K562 (cell line): ENCODE measurements at regions not wholly inside any gene's neighbourhood (a gene's known extent, or its start where the extent isn't known, plus 50 kb on each side); places are given as distances from the start of the nearest gene placed in this dataset.

Experiments used
- ATF7 ChIP-seq: fragments of 450-650 bp; IDR thresholded peaks from 2 replicates; pipeline ENCODE4 v1.7.1; 2014; ENCODE audit warnings: mild to moderate bottlenecking, moderate library complexity
- CSDE1 ChIP-seq, 2 experiments: fragments of 450-650 bp; IDR thresholded peaks; 2 replicates each; pipeline ENCODE4 v1.6.1; 2016; ENCODE audit warnings: mild to moderate bottlenecking in 1 of 2
- FOXO4 ChIP-seq: fragments of 450-650 bp; formaldehyde crosslinking; IDR thresholded peaks from 2 replicates; pipeline ENCODE4 v1.4.0; 2020; ENCODE audit warnings: mild to moderate bottlenecking, moderate library complexity
- POLR2H ChIP-seq: IDR thresholded peaks from 2 replicates; pipeline ENCODE4 v1.6.1; 2016; ENCODE audit warnings: missing genetic modification characterization, low read depth, mild to moderate bottlenecking, control low read depth, missing compliant biosample characterization, moderate library complexity
- SMC3 ChIP-seq: conservative IDR thresholded peaks from 2 replicates; pipeline ENCODE4 v1.6.1; 2011; ENCODE audit warnings: low read depth, low read length, improper control_type of control experiment; ENCODE audit not compliant: insufficient read depth
- TRIM25 ChIP-seq: fragments of 450-650 bp; IDR thresholded peaks from 2 replicates; pipeline ENCODE4 v1.7.0; 2016; ENCODE audit warnings: borderline replicate concordance
- YY1 ChIP-seq, 3 experiments: IDR thresholded peaks; 2 replicates each; pipeline ENCODE4 v1.6.1; 2011; ENCODE audit warnings: low read length in 2 of 3, mild to moderate bottlenecking in 2 of 3, moderate library complexity in 2 of 3, borderline replicate concordance in 1 of 3, control low read depth in 1 of 3, low read depth in 1 of 3; ENCODE audit not compliant: insufficient read depth in 3 of 3, insufficient replicate concordance in 2 of 3, control insufficient read depth in 1 of 3, insufficient read length in 1 of 3; ENCODE audit errors: extremely low read depth in 1 of 3
- ZNF830 ChIP-seq: fragments of 250-450 bp; sonication (Bioruptor Pico); IDR thresholded peaks from 2 replicates; pipeline ENCODE4 v1.5.0; 2021; ENCODE audit warnings: mild to moderate bottlenecking
- TF ChIP-seq, protein P1 (sequence below): fragments of 200-800 bp; sonication (Bioruptor generic); IDR thresholded peaks from 2 replicates; pipeline ENCODE4 v1.6.1; 2017; ENCODE audit warnings: missing genetic modification characterization, missing compliant biosample characterization
- TF ChIP-seq, protein P2 (sequence below): sonication (generic); formaldehyde crosslinking; IDR thresholded peaks from 2 replicates; pipeline ENCODE4 v1.8.1; 2022; ENCODE audit warnings: missing genetic modification reagents

GRCh38 chr18:2325308-2325849 lies 245.9 kb downstream of the METTL4 start (continued):
- no peak for TF ChIP-seq FOXO4 (CRISPR knock-in tag)
- TF ChIP-seq, protein P1, sequence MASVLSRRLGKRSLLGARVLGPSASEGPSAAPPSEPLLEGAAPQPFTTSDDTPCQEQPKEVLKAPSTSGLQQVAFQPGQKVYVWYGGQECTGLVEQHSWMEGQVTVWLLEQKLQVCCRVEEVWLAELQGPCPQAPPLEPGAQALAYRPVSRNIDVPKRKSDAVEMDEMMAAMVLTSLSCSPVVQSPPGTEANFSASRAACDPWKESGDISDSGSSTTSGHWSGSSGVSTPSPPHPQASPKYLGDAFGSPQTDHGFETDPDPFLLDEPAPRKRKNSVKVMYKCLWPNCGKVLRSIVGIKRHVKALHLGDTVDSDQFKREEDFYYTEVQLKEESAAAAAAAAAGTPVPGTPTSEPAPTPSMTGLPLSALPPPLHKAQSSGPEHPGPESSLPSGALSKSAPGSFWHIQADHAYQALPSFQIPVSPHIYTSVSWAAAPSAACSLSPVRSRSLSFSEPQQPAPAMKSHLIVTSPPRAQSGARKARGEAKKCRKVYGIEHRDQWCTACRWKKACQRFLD = peak; percentile 75
- TF ChIP-seq YY1 (IDR thresholded peaks at IDR 0.05; ENCODE audit: borderline replicate concordance in 1 of 3, control insufficient read depth in 1 of 3, extremely low read depth in 1 of 3, insufficient read depth in 3 of 3, insufficient read length in 1 of 3, insufficient replicate concordance in 2 of 3, low read depth in 1 of 3, low read length in 2 of 3) = peak in 1 of 3 experiments; percentile 56
- no peak for TF ChIP-seq POLR2H (tag)
- no peak for TF ChIP-seq CSDE1 (IDR thresholded peaks at IDR 0.05)
- TF ChIP-seq, protein P2, sequence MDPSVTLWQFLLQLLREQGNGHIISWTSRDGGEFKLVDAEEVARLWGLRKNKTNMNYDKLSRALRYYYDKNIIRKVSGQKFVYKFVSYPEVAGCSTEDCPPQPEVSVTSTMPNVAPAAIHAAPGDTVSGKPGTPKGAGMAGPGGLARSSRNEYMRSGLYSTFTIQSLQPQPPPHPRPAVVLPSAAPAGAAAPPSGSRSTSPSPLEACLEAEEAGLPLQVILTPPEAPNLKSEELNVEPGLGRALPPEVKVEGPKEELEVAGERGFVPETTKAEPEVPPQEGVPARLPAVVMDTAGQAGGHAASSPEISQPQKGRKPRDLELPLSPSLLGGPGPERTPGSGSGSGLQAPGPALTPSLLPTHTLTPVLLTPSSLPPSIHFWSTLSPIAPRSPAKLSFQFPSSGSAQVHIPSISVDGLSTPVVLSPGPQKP (CRISPR knock-in tag) = no peak
- no peak for TF ChIP-seq SMC3
- no peak for TF ChIP-seq ZNF830 (CRISPR knock-in tag)
- TF ChIP-seq TRIM25 = 0 out of 2 replicates have a peak, but pooled peaks have one; percentile 18
- TF ChIP-seq ATF7 = peak; percentile 82
